Spinal cord (tissue), 9 donors: ENCODE measurements at regions not wholly inside any gene's neighbourhood (a gene's known extent, or its start where the extent isn't known, plus 50 kb on each side); places are given as distances from the start of the nearest gene placed in this dataset.

Source experiments
- DNase-seq, 6 donors: peaks; one replicate each; pipeline versions ENCODE4 v3.0.0 to v3.0.0-alpha.2; 2013 to 2015; ENCODE audit warnings: low spot score in 6 of 6, low read depth in 4 of 6
- H3K27ac ChIP-seq: one replicate; pipeline ENCODE4 v1.5.1; 2013; ENCODE audit warnings: low read depth, low read length, control low read depth
- H3K27me3 ChIP-seq: one replicate; pipeline ENCODE4 v1.6.1; 2013; ENCODE audit warnings: low read length; ENCODE audit not compliant: control insufficient read depth, insufficient read depth
- H3K36me3 ChIP-seq: one replicate; pipeline ENCODE4 v1.6.1; 2013; ENCODE audit warnings: low read length; ENCODE audit not compliant: control insufficient read depth, insufficient read depth
- H3K4me1 ChIP-seq: one replicate; pipeline ENCODE4 v1.6.1; 2013; ENCODE audit warnings: low read length; ENCODE audit not compliant: control insufficient read depth, insufficient read depth
- H3K4me3 ChIP-seq: one replicate; pipeline ENCODE4 v1.5.1; 2013; ENCODE audit warnings: low read depth, low read length, control low read depth
- H3K9me3 ChIP-seq: one replicate; pipeline ENCODE4 v1.6.1; 2013; ENCODE audit warnings: low read length; ENCODE audit not compliant: control insufficient read depth, insufficient read depth
- WGBS: methylation state at CpG from one replicate; pipeline ENCODE4 v1.1.5; 2013; ENCODE audit warnings: missing lambda C conversion rate; ENCODE audit not compliant: insufficient coverage; 5-methylcytosine and 5-hydroxymethylcytosine counted together
- donor health status: healthy.

DNA sequence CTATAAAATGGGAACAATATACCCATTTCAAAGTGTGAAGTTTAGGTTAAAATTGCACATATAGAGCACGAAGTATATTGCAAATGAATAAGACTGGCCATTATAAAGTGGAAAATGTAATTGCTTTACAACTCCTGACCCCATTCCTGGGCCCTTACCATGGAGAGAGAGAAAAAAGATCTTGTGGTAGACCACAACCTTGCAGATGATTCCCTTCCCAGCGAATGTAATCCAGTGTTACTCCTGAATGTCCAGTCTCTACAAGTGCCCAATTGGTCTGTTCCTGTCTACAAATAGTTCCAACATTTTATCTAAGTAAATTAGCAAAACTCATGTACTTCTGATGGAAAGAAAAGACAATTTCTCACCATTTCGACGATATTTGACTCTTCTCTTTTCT lies 184.1 kb upstream of the LNX1 start:
- Histone ChIP-seq H3K4me3 (no peak overlapping the region), H3K9me3 (no peaks in the 10 kb centered on the region), H3K27ac (no peak overlapping the region), H3K4me1 (no peaks in the 10 kb centered on the region), H3K36me3 (no peaks in the 10 kb centered on the region), H3K27me3 (no peaks in the 10 kb centered on the region)
- 67% methylated on average over 1 of the region's 4 CpGs for WGBS
- no peak for DNase-seq

DNA sequence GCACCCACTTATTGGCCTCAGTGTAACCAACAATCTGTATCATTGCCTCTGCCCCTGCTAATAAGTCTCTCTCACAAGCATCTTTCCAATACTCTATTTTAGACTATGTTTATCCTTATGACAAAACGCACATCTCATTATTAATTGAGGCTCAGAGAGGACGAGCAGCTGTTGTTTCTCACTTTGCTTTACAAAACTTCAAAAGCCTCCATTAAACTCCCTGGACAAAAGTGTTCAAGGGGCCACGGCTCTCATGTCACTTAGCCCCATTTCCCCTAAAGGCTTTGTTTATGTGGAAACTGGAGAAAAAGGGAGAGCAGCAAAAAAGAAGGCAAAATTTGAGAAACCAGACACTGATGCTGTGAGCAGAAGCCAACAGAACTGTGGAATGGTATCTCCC lies 180.0 kb upstream of the LNX1 start:
- Histone ChIP-seq H3K36me3 (no peaks in the 10 kb centered on the region), H3K4me3 (no peak overlapping the region), H3K27me3 (no peaks in the 10 kb centered on the region), H3K4me1 (no peaks in the 10 kb centered on the region), H3K9me3 (no peaks in the 10 kb centered on the region), H3K27ac (no peak overlapping the region)
- no CpG with 5 or more reads among the region's 3 CpGs for WGBS
- no peak for DNase-seq

DNA sequence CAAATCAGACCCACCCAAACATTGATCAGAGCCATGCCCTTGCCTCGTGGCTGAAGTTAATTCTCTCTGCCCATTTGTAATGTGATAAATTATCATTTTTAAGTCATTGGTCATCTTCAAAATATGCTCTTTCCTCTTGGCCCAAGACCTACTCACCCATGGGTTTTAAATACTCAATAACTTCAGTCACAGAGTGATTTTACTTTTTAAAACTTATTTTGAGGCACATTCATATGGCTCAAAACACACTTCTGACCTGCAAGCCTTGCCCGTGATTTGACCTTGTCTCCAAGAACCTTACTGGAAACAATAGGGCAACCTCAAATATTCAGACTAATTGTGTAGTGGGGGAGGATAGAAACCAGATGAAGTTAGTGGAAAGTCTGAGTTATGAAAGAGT lies 176.2 kb upstream of the LNX1 start:
- Histone ChIP-seq H3K27ac (no peak overlapping the region), H3K4me3 (no peak overlapping the region), H3K36me3 (no peaks in the 10 kb centered on the region), H3K27me3 (no peaks in the 10 kb centered on the region), H3K4me1 (peaks cover 6% of the 10 kb centered on the region), H3K9me3 (no peaks in the 10 kb centered on the region)
- no peak for DNase-seq
- no CpG with 5 or more reads among the region's 2 CpGs for WGBS

DNA sequence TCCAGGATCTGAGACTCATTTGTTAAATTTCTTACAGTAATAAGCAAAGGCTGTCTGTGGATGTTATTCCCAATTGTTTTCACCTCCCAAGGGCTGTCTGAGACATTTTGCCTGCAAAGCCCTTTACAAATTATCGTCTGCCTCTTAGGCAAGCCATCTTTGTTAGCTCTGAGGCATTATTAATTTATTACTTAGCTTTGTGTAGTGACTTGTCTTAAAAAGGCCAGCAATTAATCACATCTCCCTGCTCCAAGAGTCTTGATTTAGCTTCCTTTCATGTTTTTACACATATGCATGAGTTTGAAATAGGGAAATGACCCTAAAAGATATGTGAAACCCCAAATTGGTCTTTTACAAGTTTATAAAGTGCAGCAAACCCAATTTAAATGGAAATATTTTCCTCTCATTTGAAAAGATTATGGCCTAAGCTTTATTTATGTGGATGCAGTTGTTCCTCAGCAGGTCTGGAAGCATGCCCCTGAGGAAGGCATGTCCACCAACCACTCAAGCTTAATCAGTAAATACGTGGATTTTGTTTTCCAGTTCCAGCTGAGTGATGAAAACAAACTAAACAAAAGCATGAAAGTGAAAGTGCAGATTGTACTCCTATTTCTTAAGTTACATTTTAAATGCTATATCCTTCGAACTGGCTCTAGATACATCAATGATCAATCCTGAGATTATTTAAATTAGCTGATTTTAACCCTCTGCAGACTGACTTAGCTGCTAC lies 173.6 kb upstream of the LNX1 start:
- no peaks in the 10 kb centered on the region for H3K36me3 ChIP-seq
- H3K9me3 ChIP-seq: peaks cover 4% of the 10 kb centered on the region
- peaks cover 6% of the 10 kb centered on the region for H3K4me1 ChIP-seq
- H3K27ac ChIP-seq: no peak overlapping the region
- no CpG with 5 or more reads among the region's 3 CpGs for WGBS
- peak in 1 of 6 donors; percentile 16 for DNase-seq
- no peak overlapping the region for H3K4me3 ChIP-seq
- no peaks in the 10 kb centered on the region for H3K27me3 ChIP-seq

DNA sequence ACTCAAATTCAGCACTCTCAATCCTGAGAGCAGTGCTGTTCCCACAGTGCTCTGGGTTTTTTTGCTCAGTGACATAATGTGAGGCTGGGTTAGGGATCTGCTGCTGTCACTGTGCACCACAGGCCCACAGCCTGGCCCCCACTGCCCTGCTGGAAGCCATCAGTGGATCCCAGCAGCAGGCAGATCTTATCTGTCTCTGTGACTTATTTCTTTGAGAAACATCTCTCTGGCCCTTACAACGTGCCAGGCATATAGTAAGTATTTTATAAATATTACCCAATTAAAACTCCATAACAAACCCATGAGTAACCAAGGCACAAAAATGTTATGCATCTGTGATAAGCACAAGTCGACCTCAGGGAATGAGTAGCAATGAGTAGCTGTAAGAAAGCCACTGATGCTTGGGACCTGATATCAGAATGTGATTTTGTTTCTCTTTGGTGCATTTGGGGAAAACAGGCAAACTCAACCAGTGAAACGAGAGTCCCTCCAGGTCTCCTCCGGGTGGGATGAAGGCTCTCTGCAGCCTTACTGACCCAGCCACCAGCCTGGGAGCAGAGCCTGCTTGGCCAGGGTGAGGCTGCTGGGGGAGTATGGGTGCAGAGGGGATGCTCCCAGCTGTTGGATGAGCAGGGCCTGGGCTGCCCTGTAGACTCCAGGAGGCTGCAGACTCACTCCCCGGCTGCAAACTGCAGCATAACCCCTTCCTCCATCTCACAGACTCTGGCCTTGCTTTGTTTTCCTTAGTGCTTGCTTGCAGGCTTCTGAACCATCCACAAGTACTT lies 172.7 kb upstream of the LNX1 start:
- Histone ChIP-seq H3K27me3 (no peaks in the 10 kb centered on the region), H3K9me3 (peaks cover 4% of the 10 kb centered on the region), H3K4me1 (peaks cover 6% of the 10 kb centered on the region), H3K36me3 (no peaks in the 10 kb centered on the region), H3K27ac (no peak overlapping the region), H3K4me3 (no peak overlapping the region)
- DNase-seq: no peak
- WGBS: 54% methylated on average over 4 of the region's 5 CpGs

DNA sequence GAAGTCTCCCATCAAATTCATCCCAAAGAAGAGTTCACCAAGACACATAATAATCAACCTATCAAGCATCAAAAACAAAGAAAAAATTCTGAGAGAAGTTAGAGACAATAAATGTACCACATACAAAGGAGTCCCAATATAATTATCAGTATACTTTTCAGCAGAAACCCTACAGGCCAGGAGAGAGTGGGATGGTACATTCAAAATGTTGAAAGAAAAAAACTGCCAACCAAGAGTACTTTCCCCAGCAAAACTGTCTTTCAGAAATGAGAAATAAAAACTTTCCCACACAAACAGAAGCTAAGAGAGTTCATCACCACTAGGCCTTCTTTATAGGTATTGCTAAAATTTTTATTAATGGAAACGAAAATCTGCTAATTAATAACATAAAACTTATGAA lies 164.4 kb upstream of the LNX1 start:
- H3K9me3 ChIP-seq: peaks cover 10% of the 10 kb centered on the region
- no peaks in the 10 kb centered on the region for H3K4me1 ChIP-seq
- H3K27ac ChIP-seq: no peak overlapping the region
- no peak for DNase-seq
- H3K4me3 ChIP-seq: no peak overlapping the region
- no CpG with 5 or more reads among the region's 1 CpG for WGBS
- H3K27me3 ChIP-seq: no peaks in the 10 kb centered on the region
- no peaks in the 10 kb centered on the region for H3K36me3 ChIP-seq

DNA sequence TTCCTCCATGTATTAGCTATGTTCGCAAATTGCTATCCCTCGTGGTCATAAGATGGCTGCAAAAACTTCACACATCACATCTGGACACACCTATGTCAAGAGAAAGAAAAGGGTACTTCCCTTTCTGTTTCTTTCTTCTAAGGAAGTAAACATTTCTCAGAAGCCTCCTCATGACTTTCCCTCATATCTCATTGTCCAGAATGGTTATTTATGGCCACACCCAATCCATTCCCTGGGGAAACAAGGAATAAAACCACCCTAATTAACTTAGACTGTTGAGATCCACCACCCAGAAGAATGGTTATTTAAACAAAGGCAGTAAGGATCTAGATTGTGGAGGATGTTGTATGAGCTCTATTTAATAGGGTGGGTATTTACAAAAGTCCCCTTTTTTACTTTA lies 160.8 kb upstream of the LNX1 start:
- H3K27me3 ChIP-seq: no peaks in the 10 kb centered on the region
- 40% methylated on average over 1 of the region's 2 CpGs for WGBS
- peaks cover 7% of the 10 kb centered on the region for H3K9me3 ChIP-seq
- H3K27ac ChIP-seq: no peak overlapping the region
- no peaks in the 10 kb centered on the region for H3K4me1 ChIP-seq
- no peak overlapping the region for H3K4me3 ChIP-seq
- no peak for DNase-seq
- no peaks in the 10 kb centered on the region for H3K36me3 ChIP-seq

DNA sequence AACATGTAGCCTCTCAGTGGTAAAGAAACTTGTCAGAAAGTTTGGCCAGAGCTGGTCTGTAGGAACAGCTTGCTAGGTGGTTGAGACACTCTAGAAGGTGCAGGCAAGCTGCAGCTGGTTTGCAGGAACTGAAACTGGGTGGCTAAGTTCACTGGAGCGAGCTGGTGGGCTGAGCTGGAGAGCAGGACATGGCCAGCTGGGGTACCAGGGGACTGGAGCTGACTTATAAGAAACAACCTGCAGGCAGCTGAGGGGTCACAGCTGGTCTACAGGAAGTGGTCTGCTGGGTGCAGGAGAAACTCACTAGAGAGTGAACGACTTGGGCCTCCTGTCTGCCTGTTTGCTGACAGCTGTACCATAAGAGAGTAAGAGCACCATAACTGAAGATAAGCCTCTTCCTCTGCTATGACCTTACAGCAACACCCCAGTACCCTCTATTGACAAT lies 157.1 kb upstream of the LNX1 start:
- no peak overlapping the region for H3K4me3 ChIP-seq
- H3K4me1 ChIP-seq: no peaks in the 10 kb centered on the region
- H3K27me3 ChIP-seq: no peaks in the 10 kb centered on the region
- no peaks in the 10 kb centered on the region for H3K36me3 ChIP-seq
- WGBS: 80% methylated on average over 2 of the region's 2 CpGs
- H3K27ac ChIP-seq: no peak overlapping the region
- DNase-seq: no peak
- H3K9me3 ChIP-seq: no peaks in the 10 kb centered on the region

DNA sequence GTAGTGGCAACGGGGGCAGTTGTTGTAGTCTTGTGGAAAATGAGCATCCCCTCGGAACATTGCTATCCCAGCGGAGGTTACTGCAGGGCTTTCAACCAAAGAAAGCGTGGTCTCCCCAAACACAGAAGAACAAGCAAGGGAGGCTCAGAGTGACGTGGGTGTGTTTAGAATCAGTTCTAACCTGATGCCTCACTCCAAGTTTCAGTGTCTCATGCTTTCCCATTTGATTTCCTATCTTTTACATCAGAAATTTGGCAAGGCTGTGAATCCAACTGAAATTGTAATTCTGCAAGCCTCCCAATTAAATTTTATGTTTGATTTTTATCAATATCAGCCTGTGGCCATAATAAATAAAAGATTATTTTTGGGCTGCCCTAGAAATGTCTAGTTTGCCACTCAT lies 156.1 kb upstream of the LNX1 start:
- H3K27me3 ChIP-seq: no peaks in the 10 kb centered on the region
- WGBS: 95% methylated on average over 3 of the region's 5 CpGs

More for the DNA sequence above, 156.1 kb upstream of the LNX1 start:
- no peak overlapping the region for H3K4me3 ChIP-seq
- no peaks in the 10 kb centered on the region for H3K36me3 ChIP-seq
- H3K9me3 ChIP-seq: no peaks in the 10 kb centered on the region
- no peak for DNase-seq
- H3K27ac ChIP-seq: no peak overlapping the region
- H3K4me1 ChIP-seq: no peaks in the 10 kb centered on the region
